ENCODE measurements at regions not wholly inside any gene's neighbourhood (a gene's known extent, or its start where the extent isn't known, plus 50 kb on each side); places are given as distances from the start of the nearest gene placed in this dataset.

DNA sequence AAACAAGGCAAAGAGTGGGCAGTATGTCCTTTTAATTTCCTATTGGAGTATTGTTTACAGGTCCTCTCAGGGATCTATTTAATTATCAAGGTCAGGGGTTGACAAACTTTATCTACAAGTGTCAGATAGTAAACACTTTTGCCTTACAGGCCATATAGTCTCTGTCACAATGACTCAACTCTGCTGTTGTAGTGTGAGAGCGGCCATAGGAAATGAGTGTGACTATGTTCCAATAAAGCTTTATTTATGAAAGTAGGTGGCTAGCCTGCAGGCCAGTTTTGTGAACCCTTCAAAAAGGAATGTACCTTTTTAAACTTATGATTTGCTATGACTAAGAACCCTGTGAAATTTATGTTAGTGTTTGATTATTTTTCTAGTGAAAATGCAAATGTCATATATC is 156.1 kb downstream of the GPAT3 start:
- DNase-seq, result no peak

- DNase-seq, result no peak
Observed at GRCh38 chr4:83686166-83686565, 150.3 kb downstream of the GPAT3 start.

GRCh38 chr4:83679692-83680091 is 143.8 kb downstream of the GPAT3 start:
- no peak for DNase-seq

- DNase-seq, result no peak
Observed at GRCh38 chr4:83679254-83679653, 143.3 kb downstream of the GPAT3 start.

DNA sequence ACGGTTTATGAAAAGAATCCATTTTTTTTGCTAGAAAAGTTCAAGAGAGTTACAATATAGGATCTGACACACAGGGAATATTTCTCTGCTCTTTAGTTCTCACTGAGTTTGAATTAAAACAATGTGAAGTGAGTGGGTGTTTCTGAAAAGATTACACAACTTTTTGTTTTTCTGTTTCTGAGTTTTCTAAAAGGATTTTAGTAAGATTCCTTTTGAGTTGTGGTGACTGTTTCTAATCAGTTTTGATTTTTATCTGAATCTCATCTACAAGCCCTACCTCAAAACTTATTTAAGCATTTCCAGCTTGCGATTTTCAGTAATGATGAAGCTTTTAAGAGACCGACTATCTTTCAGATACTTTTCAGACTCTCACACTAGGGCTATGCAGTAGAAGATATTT is 141.7 kb downstream of the GPAT3 start:
- no peak for DNase-seq

DNA sequence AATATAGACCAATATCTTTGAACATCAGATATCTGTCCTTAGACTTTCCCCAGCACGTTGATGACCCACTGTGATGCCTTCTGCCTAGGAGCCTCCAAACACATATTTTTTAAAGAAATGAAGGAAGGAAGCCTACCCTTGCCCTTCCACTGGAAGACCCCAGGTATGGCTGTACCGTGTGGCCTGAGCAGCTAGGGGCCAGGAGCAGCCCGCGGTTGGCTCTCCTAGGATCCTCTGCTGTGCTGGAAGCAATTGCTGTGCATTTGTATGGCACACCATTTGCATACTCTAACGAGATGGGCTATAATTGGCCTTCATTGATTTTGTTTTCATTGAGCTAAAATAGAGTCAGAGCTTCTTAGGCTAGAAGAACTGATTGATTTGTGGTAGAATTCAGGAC is 128.8 kb downstream of the GPAT3 start:
- DNase-seq, result no peak

DNA sequence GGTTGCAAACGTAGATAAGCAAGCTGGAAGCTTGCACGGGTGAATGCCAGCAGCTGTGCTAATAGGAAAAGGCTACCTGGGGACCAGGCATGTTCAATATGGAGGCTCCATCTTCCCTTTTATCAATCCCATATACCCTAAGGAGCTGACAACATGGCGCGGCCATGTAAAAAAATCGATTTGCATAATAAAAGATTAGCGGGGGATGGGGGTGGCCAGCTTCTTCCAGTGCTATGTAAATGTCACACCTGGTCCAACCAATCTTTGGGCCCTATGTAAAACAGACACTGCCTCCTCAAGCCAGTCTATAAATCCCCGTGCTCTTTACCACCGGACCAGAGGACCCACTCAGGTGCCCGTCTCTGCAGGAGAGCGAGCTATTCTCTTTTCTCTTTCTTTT is 128.2 kb downstream of the GPAT3 start:
- DNase-seq, result no peak

- DNase-seq, result no peak
Observed at GRCh38 chr4:83662204-83662603, 126.3 kb downstream of the GPAT3 start.

- DNase-seq, result no peak
Observed at GRCh38 chr4:83661359-83661758, 125.5 kb downstream of the GPAT3 start.

DNA sequence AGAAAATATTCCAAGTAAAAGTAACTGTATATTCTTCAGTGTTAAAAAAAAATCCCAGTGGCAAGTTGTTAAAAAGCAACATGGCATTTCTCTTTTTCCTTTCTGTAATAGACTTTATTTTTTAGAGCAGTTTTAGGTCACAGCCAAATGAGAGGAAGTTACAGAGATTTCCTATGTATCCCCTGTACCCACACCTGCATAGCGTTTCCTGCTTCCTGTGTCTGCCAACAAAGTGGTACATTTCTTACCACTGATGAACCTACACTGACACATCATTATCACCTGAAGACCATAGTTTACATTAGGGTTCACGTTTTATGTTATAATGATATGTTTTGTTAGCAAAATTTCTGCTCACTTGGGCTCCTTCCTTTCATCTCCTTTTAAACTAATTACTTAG is 124.7 kb downstream of the GPAT3 start:
- no peak for DNase-seq

DNA sequence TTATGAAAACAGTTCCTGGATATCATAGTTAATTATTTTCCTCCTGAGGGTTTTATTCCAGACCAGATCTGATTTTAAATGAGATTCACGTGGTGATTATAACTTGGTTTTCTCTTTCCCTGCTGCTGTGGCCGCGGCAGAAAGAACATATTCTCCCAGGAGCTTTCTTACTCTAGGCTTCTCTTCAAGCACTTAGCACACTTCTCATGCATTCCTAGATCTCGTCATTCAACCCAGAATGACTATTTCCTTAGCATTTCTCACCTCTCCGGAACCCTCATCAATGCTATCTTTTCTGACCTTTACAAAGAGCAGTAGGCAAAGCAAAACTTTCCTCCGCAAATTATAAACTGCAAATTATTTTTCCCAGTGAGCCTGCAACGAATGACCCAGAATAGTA is 122.9 kb downstream of the GPAT3 start:
- no peak for DNase-seq

- no peak for DNase-seq
Observed at GRCh38 chr4:83657336-83657735, 121.4 kb downstream of the GPAT3 start.

Data from NCI-H774 (cell line).